ENCODE measurements at regions not wholly inside any gene's neighbourhood (a gene's known extent, or its start where the extent isn't known, plus 50 kb on each side); places are given as distances from the start of the nearest gene placed in this dataset.
"Not testable (repeated sequence)": the region's sequence is repeated elsewhere in the genome, so short reads cannot be mapped to it uniquely, and the experiment has no call there.

- H2AFZ ChIP-seq (ENCODE audit: low read length), result no peak overlapping the region
- H3K4me1 ChIP-seq (ENCODE audit: insufficient read depth, low read length), result no peaks in the 10 kb centered on the region
- H3K4me3 ChIP-seq (ENCODE audit: insufficient read depth, low read length), result no peak overlapping the region
- no peaks in the 10 kb centered on the region for H3K79me2 ChIP-seq (ENCODE audit: insufficient read depth, low read length)
- no peak for DNase-seq (ENCODE audit: insufficient read length, low spot score, missing footprints)
- H4K20me1 ChIP-seq (ENCODE audit: insufficient read depth, low read length), result no peaks in the 10 kb centered on the region
- TF ChIP-seq, protein P1, sequence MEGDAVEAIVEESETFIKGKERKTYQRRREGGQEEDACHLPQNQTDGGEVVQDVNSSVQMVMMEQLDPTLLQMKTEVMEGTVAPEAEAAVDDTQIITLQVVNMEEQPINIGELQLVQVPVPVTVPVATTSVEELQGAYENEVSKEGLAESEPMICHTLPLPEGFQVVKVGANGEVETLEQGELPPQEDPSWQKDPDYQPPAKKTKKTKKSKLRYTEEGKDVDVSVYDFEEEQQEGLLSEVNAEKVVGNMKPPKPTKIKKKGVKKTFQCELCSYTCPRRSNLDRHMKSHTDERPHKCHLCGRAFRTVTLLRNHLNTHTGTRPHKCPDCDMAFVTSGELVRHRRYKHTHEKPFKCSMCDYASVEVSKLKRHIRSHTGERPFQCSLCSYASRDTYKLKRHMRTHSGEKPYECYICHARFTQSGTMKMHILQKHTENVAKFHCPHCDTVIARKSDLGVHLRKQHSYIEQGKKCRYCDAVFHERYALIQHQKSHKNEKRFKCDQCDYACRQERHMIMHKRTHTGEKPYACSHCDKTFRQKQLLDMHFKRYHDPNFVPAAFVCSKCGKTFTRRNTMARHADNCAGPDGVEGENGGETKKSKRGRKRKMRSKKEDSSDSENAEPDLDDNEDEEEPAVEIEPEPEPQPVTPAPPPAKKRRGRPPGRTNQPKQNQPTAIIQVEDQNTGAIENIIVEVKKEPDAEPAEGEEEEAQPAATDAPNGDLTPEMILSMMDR (IDR thresholded peaks at IDR 0.05; ENCODE audit: extremely low read depth, low read depth, low read length), result no peak
- H3K27ac ChIP-seq (ENCODE audit: low read depth, low read length), result no peak overlapping the region
- H3K9me3 ChIP-seq (ENCODE audit: low read depth, low read length), result peaks cover 3% of the 10 kb centered on the region
- H3K36me3 ChIP-seq (ENCODE audit: insufficient read depth, low read length), result no peaks in the 10 kb centered on the region
- no peaks in the 10 kb centered on the region for H3K27me3 ChIP-seq (ENCODE audit: insufficient read depth, low read length)
- H3K4me2 ChIP-seq (ENCODE audit: insufficient read depth, low read length), result no peak overlapping the region
Measured at GRCh38 chr3:145313751-145314150, 847.2 kb downstream of the PLOD2 start.

DNA sequence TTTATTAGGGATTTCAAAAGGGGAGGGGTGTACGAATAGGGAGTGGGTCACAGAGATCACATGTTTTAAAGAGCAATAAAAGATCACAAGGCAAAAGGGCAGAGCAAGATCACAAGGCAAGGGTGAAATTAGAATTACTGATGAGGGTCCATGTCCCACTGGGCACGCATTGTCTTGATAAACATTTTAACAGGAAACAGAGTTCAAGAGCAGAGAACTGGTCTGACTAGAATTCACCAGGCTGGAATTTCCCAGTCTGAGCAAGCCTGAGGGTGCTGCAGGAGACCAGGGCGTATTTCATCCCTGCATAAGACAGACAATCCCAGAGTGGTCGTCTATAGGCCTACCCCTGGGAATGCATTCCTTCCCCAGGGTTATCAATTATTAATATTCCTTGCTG, 844.7 kb downstream of the PLOD2 start:
- H3K9me3 ChIP-seq (ENCODE audit: low read depth, low read length); H3K36me3 ChIP-seq (ENCODE audit: insufficient read depth, low read length); DNase-seq (ENCODE audit: insufficient read length, low spot score, missing footprints): not testable (repeated sequence)

GRCh38 chr3:145326666-145327065, 834.3 kb downstream of the PLOD2 start:
- Histone ChIP-seq H3K4me3 (ENCODE audit: insufficient read depth, low read length) (no peak overlapping the region), H2AFZ (ENCODE audit: low read length) (no peak overlapping the region), H3K27ac (ENCODE audit: low read depth, low read length) (no peak overlapping the region), H3K4me2 (ENCODE audit: insufficient read depth, low read length) (no peak overlapping the region), H4K20me1 (ENCODE audit: insufficient read depth, low read length) (no peaks in the 10 kb centered on the region), H3K4me1 (ENCODE audit: insufficient read depth, low read length) (no peaks in the 10 kb centered on the region), H3K9me3 (ENCODE audit: low read depth, low read length) (no peaks in the 10 kb centered on the region), H3K27me3 (ENCODE audit: insufficient read depth, low read length) (no peaks in the 10 kb centered on the region), H3K79me2 (ENCODE audit: insufficient read depth, low read length) (no peaks in the 10 kb centered on the region), H3K36me3 (ENCODE audit: insufficient read depth, low read length) (no peaks in the 10 kb centered on the region)
- TF ChIP-seq, protein P1 (IDR thresholded peaks at IDR 0.05; ENCODE audit: extremely low read depth, low read depth, low read length), result no peak
- DNase-seq (ENCODE audit: insufficient read length, low spot score, missing footprints), result no peak

More for the DNA sequence above, 844.7 kb downstream of the PLOD2 start:
- H3K4me2 ChIP-seq (ENCODE audit: insufficient read depth, low read length); H4K20me1 ChIP-seq (ENCODE audit: insufficient read depth, low read length); H3K27ac ChIP-seq (ENCODE audit: low read depth, low read length); H3K4me3 ChIP-seq (ENCODE audit: insufficient read depth, low read length); H3K27me3 ChIP-seq (ENCODE audit: insufficient read depth, low read length); H2AFZ ChIP-seq (ENCODE audit: low read length); H3K79me2 ChIP-seq (ENCODE audit: insufficient read depth, low read length); H3K4me1 ChIP-seq (ENCODE audit: insufficient read depth, low read length): not testable (repeated sequence)

GRCh38 chr3:145333427-145333826, 827.6 kb downstream of the PLOD2 start:
- not testable (repeated sequence) for H3K4me3 ChIP-seq (ENCODE audit: insufficient read depth, low read length); H3K4me1 ChIP-seq (ENCODE audit: insufficient read depth, low read length); H2AFZ ChIP-seq (ENCODE audit: low read length); H3K27ac ChIP-seq (ENCODE audit: low read depth, low read length); DNase-seq (ENCODE audit: insufficient read length, low spot score, missing footprints); H4K20me1 ChIP-seq (ENCODE audit: insufficient read depth, low read length); H3K79me2 ChIP-seq (ENCODE audit: insufficient read depth, low read length); H3K9me3 ChIP-seq (ENCODE audit: low read depth, low read length); H3K27me3 ChIP-seq (ENCODE audit: insufficient read depth, low read length); H3K36me3 ChIP-seq (ENCODE audit: insufficient read depth, low read length); H3K4me2 ChIP-seq (ENCODE audit: insufficient read depth, low read length)

DNA sequence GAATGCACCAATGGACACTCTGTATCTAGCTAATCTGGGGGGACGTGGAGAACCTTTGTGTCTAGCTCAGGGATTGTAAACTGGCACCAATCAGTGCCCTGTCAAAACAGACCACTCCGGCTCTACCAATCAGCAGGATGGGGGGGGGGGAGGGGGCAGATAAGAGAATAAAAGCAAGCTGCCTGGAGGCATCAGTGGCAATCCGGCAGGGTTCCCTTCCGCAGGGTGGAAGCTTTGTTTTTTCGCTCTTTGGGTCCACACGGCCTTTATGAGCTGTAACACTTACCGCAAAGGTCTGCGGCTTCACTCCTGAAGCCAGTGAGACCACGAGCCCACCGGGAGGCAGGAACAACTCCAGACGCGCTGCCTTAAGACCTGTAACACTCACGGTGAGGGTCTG, 827.1 kb downstream of the PLOD2 start:
- Histone ChIP-seq H3K79me2 (ENCODE audit: insufficient read depth, low read length) (no peaks in the 10 kb centered on the region), H3K27me3 (ENCODE audit: insufficient read depth, low read length) (no peaks in the 10 kb centered on the region), H3K36me3 (ENCODE audit: insufficient read depth, low read length) (no peaks in the 10 kb centered on the region), H3K4me1 (ENCODE audit: insufficient read depth, low read length) (no peaks in the 10 kb centered on the region), H4K20me1 (ENCODE audit: insufficient read depth, low read length) (no peaks in the 10 kb centered on the region), H3K9me3 (ENCODE audit: low read depth, low read length) (no peaks in the 10 kb centered on the region), H3K27ac (ENCODE audit: low read depth, low read length) (no peak overlapping the region), H2AFZ (ENCODE audit: low read length) (no peak overlapping the region), H3K4me3 (ENCODE audit: insufficient read depth, low read length) (no peak overlapping the region), H3K4me2 (ENCODE audit: insufficient read depth, low read length) (no peak overlapping the region)
- no peak for DNase-seq (ENCODE audit: insufficient read length, low spot score, missing footprints)
- TF ChIP-seq, protein P1 (IDR thresholded peaks at IDR 0.05; ENCODE audit: extremely low read depth, low read depth, low read length), result no peak

Measured in osteoblast (primary cell).